Endothelial cell of umbilical vein (primary cell): ENCODE measurements at regions not wholly inside any gene's neighbourhood (a gene's known extent, or its start where the extent isn't known, plus 50 kb on each side); places are given as distances from the start of the nearest gene placed in this dataset.

Experiments
- BruUV-seq: library from RNA; stranded (reverse); fragments of 400-500 nt; replicated peaks from 2 replicates; lab custom pipeline; 2021; lab: Mats Ljungman, UMichigan
- CTCF ChIA-PET: fragments of 300-600, 350-600 bp; sonication (Branson Sonifier 250); formaldehyde crosslinking; loops from one replicate; lab custom pipeline; 2021; ENCODE audit warnings: antibody characterized with exemption, inconsistent platforms; lab: Charles Lee
- POLR2A ChIA-PET: fragments of 300-600, 350-600 bp; sonication (Branson Sonifier 250); formaldehyde crosslinking; loops from one replicate; lab custom pipeline; 2021; ENCODE audit warnings: antibody characterized with exemption, inconsistent platforms; lab: Charles Lee
- DNase-seq: peaks from one replicate; pipeline ENCODE4 v3.0.0-alpha.2; 2011; ENCODE audit warnings: low read depth, low spot score
- FAIRE-seq: peaks from 2 replicates; lab custom pipeline; 2011; peaks lifted over from hg19 to GRCh38; lab: Jason Lieb, UNC
- H2AFZ ChIP-seq: 2 replicates; pipeline ENCODE4 v1.6.0; 2012; ENCODE audit warnings: low read depth, low read length, control low read depth, inconsistent platforms
- H3K27ac ChIP-seq: 2 replicates; pipeline ENCODE4 v1.5.1; 2011; ENCODE audit warnings: low read depth, mild to moderate bottlenecking, control low read depth, low read length, moderate library complexity; ENCODE audit not compliant: insufficient read depth
- H3K27me3 ChIP-seq, 2 experiments: 2 replicates each; pipeline versions ENCODE4 v1.6.0 to v1.6.1; 2011; ENCODE audit warnings: low read length in 2 of 2, mixed read lengths in 1 of 2; ENCODE audit not compliant: control insufficient read depth in 2 of 2, insufficient read depth in 2 of 2
- H3K36me3 ChIP-seq, 2 experiments: 2 replicates in 1 of 2; 3 replicates in 1 of 2; pipeline ENCODE4 v1.5.1; 2011; ENCODE audit warnings: low read length in 2 of 2, mild to moderate bottlenecking in 1 of 2, moderate library complexity in 1 of 2; ENCODE audit not compliant: control insufficient read depth in 2 of 2, insufficient read depth in 2 of 2; ENCODE audit errors: extremely low read depth in 1 of 2
- H3K4me1 ChIP-seq: 3 replicates; pipeline ENCODE4 v1.5.1; 2011; ENCODE audit warnings: mild to moderate bottlenecking, low read length; ENCODE audit not compliant: control insufficient read depth, insufficient read depth; ENCODE audit errors: extremely low read depth
- H3K4me2 ChIP-seq: 2 replicates; pipeline ENCODE4 v1.6.1; 2011; ENCODE audit warnings: low read length, control low read depth, mixed read lengths; ENCODE audit not compliant: insufficient read depth
- H3K4me3 ChIP-seq, 3 experiments: fragments of 200-600 bp in 1 of 3; sonication (generic), shearing (Covaris generic) in 1 of 3; replicated peaks in 1 of 3; 2 replicates each; pipeline ENCODE4 v1.5.1; 2011 to 2016; ENCODE audit warnings: control low read depth in 3 of 3, low read length in 3 of 3, mild to moderate bottlenecking in 2 of 3, inconsistent platforms in 1 of 3, low read depth in 1 of 3, moderate library complexity in 1 of 3; ENCODE audit not compliant: insufficient read depth in 1 of 3
- H3K79me2 ChIP-seq: 2 replicates; pipeline ENCODE4 v1.6.0; 2012; ENCODE audit warnings: low read length, inconsistent platforms; ENCODE audit not compliant: control insufficient read depth, insufficient read depth
- H3K9ac ChIP-seq: replicated peaks from 2 replicates; pipeline ENCODE3; 2011; ENCODE audit warnings: low read length, control low read depth; ENCODE audit not compliant: insufficient read depth; ENCODE audit errors: extremely low read depth
- H3K9me1 ChIP-seq: replicated peaks from 3 replicates; pipeline ENCODE4 v1.6.0; 2011; ENCODE audit warnings: mild to moderate bottlenecking, low read length; ENCODE audit not compliant: control insufficient read depth, insufficient read depth; ENCODE audit errors: extremely low read depth
- H3K9me3 ChIP-seq: replicated peaks from 2 replicates; pipeline ENCODE4 v1.5.1; 2012; ENCODE audit warnings: low read length, inconsistent platforms; ENCODE audit not compliant: control insufficient read depth, insufficient read depth
- H4K20me1 ChIP-seq: replicated peaks from 2 replicates; pipeline ENCODE3; 2011; ENCODE audit warnings: mild to moderate bottlenecking, low read length; ENCODE audit not compliant: control insufficient read depth, insufficient read depth; ENCODE audit errors: extremely low read depth
- CTCF ChIP-seq, 2 donors: IDR thresholded peaks; 1 replicate in 1 of 2; 2 replicates in 1 of 2; pipeline ENCODE4 v1.5.1; 2011; ENCODE audit warnings: low read length in 2 of 2, mild to moderate bottlenecking in 2 of 2, moderate library complexity in 2 of 2, control low read depth in 1 of 2, inconsistent platforms in 1 of 2, low read depth in 1 of 2; ENCODE audit not compliant: insufficient read depth in 1 of 2; ENCODE audit errors: extremely low read depth in 1 of 2
- EZH2 ChIP-seq: IDR thresholded peaks from 2 replicates; pipeline ENCODE4 v1.6.1; 2012; ENCODE audit warnings: borderline replicate concordance, low read depth, mild to moderate bottlenecking, moderate library complexity, low read length, inconsistent platforms; ENCODE audit not compliant: severe bottlenecking
- FOS ChIP-seq: IDR thresholded peaks from 2 replicates; pipeline ENCODE4 v1.6.1; 2011; ENCODE audit warnings: mild to moderate bottlenecking, low read length, moderate library complexity, borderline replicate concordance; ENCODE audit not compliant: insufficient read depth
- GATA2 ChIP-seq: IDR thresholded peaks from 2 replicates; pipeline ENCODE4 v1.7.0; 2011; ENCODE audit warnings: low read depth, mild to moderate bottlenecking, moderate library complexity, mixed read lengths, low read length; ENCODE audit not compliant: insufficient read length, insufficient read depth
- JUN ChIP-seq: IDR thresholded peaks from 2 replicates; pipeline ENCODE4 v1.6.1; 2011; ENCODE audit warnings: borderline replicate concordance, low read depth; ENCODE audit not compliant: insufficient read length, insufficient read depth
- MYC ChIP-seq: IDR thresholded peaks from one replicate; pipeline ENCODE4 v1.6.1; 2011; ENCODE audit warnings: mild to moderate bottlenecking, low read depth, low read length
- POLR2A ChIP-seq: IDR thresholded peaks from 2 replicates; pipeline ENCODE4 v1.6.1; 2012; ENCODE audit warnings: low read depth, mild to moderate bottlenecking, control low read depth, low read length
- POLR2AphosphoS5 ChIP-seq: IDR thresholded peaks from 2 replicates; pipeline ENCODE4 v1.6.1; 2012; ENCODE audit warnings: low read depth, mild to moderate bottlenecking, control low read depth, low read length, moderate library complexity; ENCODE audit not compliant: insufficient read depth
- dilution Hi-C: fragments of 300-500 bp; cut with MboI; formaldehyde crosslinking; loops from one replicate; pipeline ENCODE4 v1.15.0; 2019; ENCODE audit warnings: low sequenced_read_pairs; ENCODE audit not compliant: extremely low pct_ligation_motif_present
- intact Hi-C: fragments of 100-400 bp; cut with micrococcal nuclease; formaldehyde crosslinking; loops from one replicate; pipeline ENCODE4 v1.10.0; 2022
- TF ChIP-seq, protein P1 (sequence below): IDR thresholded peaks from 2 replicates; pipeline ENCODE4 v1.6.1; 2011; ENCODE audit not compliant: insufficient read depth, insufficient read length

- CTCF ChIA-PET = interaction anchor here (0.7 to 1.4 kb wide), 3 partner anchors 10 to 439 kb away, joined by 3 read pairs; no protein-coding TSS in a partner anchor
- dilution Hi-C loops = no loop called here
- intact Hi-C loops = no loop called here
Measured at GRCh38 chr3:196147116-196147515, 64.1 kb downstream of the ZDHHC19 start.

More at GRCh38 chr3:196147116-196147515, 64.1 kb downstream of the ZDHHC19 start:
- Histone ChIP-seq H3K4me3 (no peak overlapping the region), H3K9me3 (no peaks in the 10 kb centered on the region), H3K4me1 (no peaks in the 10 kb centered on the region), H3K27ac (no peak overlapping the region), H3K79me2 (no peaks in the 10 kb centered on the region), H4K20me1 (no peaks in the 10 kb centered on the region), H3K36me3 (no peaks in the 10 kb centered on the region), H3K27me3 (no peaks in the 10 kb centered on the region), H3K4me2 (no peak overlapping the region), H3K9me1 (no peaks in the 10 kb centered on the region), H2AFZ (no peak overlapping the region), H3K9ac (no peak overlapping the region)
- POLR2A ChIA-PET = no interaction called here
- BruUV-seq = no TSS peak
- TF ChIP-seq POLR2A (no peak), CTCF (IDR thresholded peaks at IDR 0.05; ENCODE audit: extremely low read depth in 1 of 2, insufficient read depth in 1 of 2, low read depth in 1 of 2, low read length in 2 of 2) (no peak), GATA2 (no peak), MYC (no peak), JUN (no peak), EZH2 (no peak), FOS (no peak), POLR2AphosphoS5 (no peak)
- TF ChIP-seq, protein P1, sequence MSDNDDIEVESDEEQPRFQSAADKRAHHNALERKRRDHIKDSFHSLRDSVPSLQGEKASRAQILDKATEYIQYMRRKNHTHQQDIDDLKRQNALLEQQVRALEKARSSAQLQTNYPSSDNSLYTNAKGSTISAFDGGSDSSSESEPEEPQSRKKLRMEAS = no peak
- FAIRE-seq (no peak), DNase-seq (no peak)
